HCT116 (cell line): ENCODE measurements at regions not wholly inside any gene's neighbourhood (a gene's known extent, or its start where the extent isn't known, plus 50 kb on each side); places are given as distances from the start of the nearest gene placed in this dataset.

Experiments
- ATAC-seq: fragments of 200-7000 bp; cut with Tn5 transposase; 2 replicates; pipeline ENCODE4 v1.9.1; 2020; ENCODE audit warnings: mild to moderate bottlenecking, moderate library complexity
- BruUV-seq: library from RNA; stranded (reverse); fragments of 400-500 nt; replicated peaks from 2 replicates; lab custom pipeline; 2021; lab: Mats Ljungman, UMichigan
- CTCF ChIA-PET: fragments of 300-600 bp; sonication (Branson Sonifier 250); formaldehyde crosslinking; loops from one replicate; lab custom pipeline; 2021; ENCODE audit warnings: antibody characterized with exemption; lab: Charles Lee
- POLR2A ChIA-PET: fragments of 300-600, 350-600 bp; sonication (Branson Sonifier 250); formaldehyde crosslinking; loops from one replicate; lab custom pipeline; 2021; ENCODE audit warnings: antibody characterized with exemption; lab: Charles Lee
- RAD21 ChIA-PET, 2 experiments: fragments of 300-600 bp; sonication (Branson Sonifier 250); formaldehyde crosslinking; loops; one replicate each; lab custom pipeline; 2023; ENCODE audit warnings: low total read pairs in 2 of 2; ENCODE audit not compliant: uncharacterized antibody in 2 of 2, unreplicated experiment in 2 of 2, low non-redundant PET in 1 of 2; lab: Charles Lee
- DNase-seq: peaks from one replicate; pipeline ENCODE4 v3.0.0-alpha.2; 2010; ENCODE audit warnings: low read depth, low spot score
- H2AFZ ChIP-seq: fragments of 200-600 bp; shearing (Covaris generic), sonication (generic); 2 replicates; pipeline ENCODE4 v1.6.1; 2017; ENCODE audit warnings: low read depth, mixed run types, mixed read lengths, antibody characterized with exemption, low read length; ENCODE audit not compliant: poor library complexity, severe bottlenecking
- H3K27ac ChIP-seq: 2 replicates; pipeline ENCODE4 v1.5.1; 2012; ENCODE audit warnings: low read depth, low read length
- H3K27me3 ChIP-seq: fragments of 200-600 bp; sonication (generic); 2 replicates; pipeline ENCODE4 v1.6.1; 2016; ENCODE audit warnings: mixed run types, low read length, mixed read lengths; ENCODE audit not compliant: insufficient read depth
- H3K36me3 ChIP-seq, 2 experiments: fragments of 200-500 bp in 1 of 2; fragments of 200-600 bp in 1 of 2; sonication (Bioruptor generic) in 1 of 2; sonication (generic) in 1 of 2; 2 replicates each; pipeline versions ENCODE4 v1.5.1 to v1.6.1; 2014 to 2016; ENCODE audit warnings: low read length in 2 of 2, inconsistent platforms in 1 of 2, mixed read lengths in 1 of 2, mixed run types in 1 of 2; ENCODE audit not compliant: insufficient read depth in 2 of 2, control insufficient read depth in 1 of 2
- H3K4me1 ChIP-seq, 2 experiments: fragments of 200-600 bp in 1 of 2; sonication (generic) in 1 of 2; 2 replicates each; pipeline versions ENCODE4 v1.5.1 to v1.6.1; 2012 to 2017; ENCODE audit warnings: low read length in 2 of 2, inconsistent platforms in 1 of 2, mild to moderate bottlenecking in 1 of 2, mixed read lengths in 1 of 2, mixed run types in 1 of 2, moderate library complexity in 1 of 2; ENCODE audit not compliant: insufficient read depth in 2 of 2, control insufficient read depth in 1 of 2
- H3K4me2 ChIP-seq: fragments of 200-600 bp; sonication (generic); 2 replicates; pipeline ENCODE4 v1.6.1; 2017; ENCODE audit warnings: mixed run types, low read length, mixed read lengths
- H3K4me3 ChIP-seq, 2 experiments: fragments of 200-600 bp in 1 of 2; sonication (generic) in 1 of 2; replicated peaks in 1 of 2; 2 replicates each; pipeline ENCODE4 v1.5.1; 2011 to 2016; ENCODE audit warnings: low read length in 2 of 2, control low read depth in 1 of 2, low read depth in 1 of 2, mild to moderate bottlenecking in 1 of 2, mixed read lengths in 1 of 2, mixed run types in 1 of 2
- H3K79me2 ChIP-seq: fragments of 200-600 bp; sonication (generic); 2 replicates; pipeline ENCODE4 v1.6.1; 2017; ENCODE audit warnings: mild to moderate bottlenecking, mixed run types, low read length, moderate library complexity, mixed read lengths; ENCODE audit not compliant: insufficient read depth
- H3K9ac ChIP-seq: fragments of 200-600 bp; sonication (generic); 2 replicates; pipeline ENCODE4 v1.6.1; 2016; ENCODE audit warnings: low read length, mixed read lengths
- H3K9me2 ChIP-seq: fragments of 200-600 bp; sonication (generic), shearing (Covaris generic); 2 replicates; pipeline ENCODE4 v1.6.1; 2017; ENCODE audit warnings: mixed run types, mild to moderate bottlenecking, moderate library complexity; ENCODE audit not compliant: insufficient read depth
- H3K9me3 ChIP-seq, 2 experiments: fragments of 200-500 bp in 1 of 2; fragments of 200-600 bp in 1 of 2; sonication (Bioruptor generic) in 1 of 2; sonication (generic) in 1 of 2; 2 replicates each; pipeline ENCODE4 v1.6.1; 2014 to 2017; ENCODE audit warnings: low read length in 2 of 2, mixed read lengths in 2 of 2, inconsistent platforms in 1 of 2, low read depth in 1 of 2, mild to moderate bottlenecking in 1 of 2, mixed run types in 1 of 2, moderate library complexity in 1 of 2; ENCODE audit not compliant: control insufficient read depth in 1 of 2, insufficient read depth in 1 of 2
- H4K20me1 ChIP-seq: fragments of 200-600 bp; sonication (generic), shearing (Covaris generic); 2 replicates; pipeline ENCODE4 v1.6.1; 2017; ENCODE audit warnings: mixed run types, mild to moderate bottlenecking, moderate library complexity; ENCODE audit not compliant: insufficient read depth
- CBX3 ChIP-seq: IDR thresholded peaks from 2 replicates; pipeline ENCODE4 v1.6.1; 2012; ENCODE audit warnings: low read depth
- CEBPB ChIP-seq: IDR thresholded peaks from 2 replicates; pipeline ENCODE4 v1.6.1; 2012; ENCODE audit warnings: low read depth
- SIN3A ChIP-seq: IDR thresholded peaks from 2 replicates; pipeline ENCODE4 v1.6.1; 2012; ENCODE audit warnings: low read depth
- SP1 ChIP-seq: IDR thresholded peaks from 2 replicates; pipeline ENCODE4 v1.6.1; 2012; ENCODE audit warnings: low read depth
- SRF ChIP-seq: IDR thresholded peaks from 2 replicates; pipeline ENCODE4 v1.6.1; 2012; ENCODE audit warnings: low read depth
- YY1 ChIP-seq: IDR thresholded peaks from 2 replicates; pipeline ENCODE4 v1.6.1; 2011; ENCODE audit warnings: low read length, low read depth, moderate library complexity, mild to moderate bottlenecking; ENCODE audit not compliant: insufficient replicate concordance; ENCODE audit errors: extremely low read depth
- ZFX ChIP-seq: fragments of 450-650 bp; IDR thresholded peaks from 2 replicates; pipeline ENCODE4 v1.6.1; 2017
- ZNF274 ChIP-seq: fragments of 200-500 bp; sonication (Bioruptor generic); IDR thresholded peaks from 2 replicates; pipeline ENCODE4 v1.6.1; 2014; ENCODE audit warnings: mild to moderate bottlenecking, low read depth, low read length, inconsistent platforms
- intact Hi-C: fragments of 100-400 bp; cut with micrococcal nuclease; formaldehyde crosslinking; loops from 2 replicates; pipeline ENCODE4 v1.10.0; 2022
- TF ChIP-seq, protein P1 (sequence below): IDR thresholded peaks from 2 replicates; pipeline ENCODE4 v1.6.1; 2012; ENCODE audit warnings: low read depth

DNA sequence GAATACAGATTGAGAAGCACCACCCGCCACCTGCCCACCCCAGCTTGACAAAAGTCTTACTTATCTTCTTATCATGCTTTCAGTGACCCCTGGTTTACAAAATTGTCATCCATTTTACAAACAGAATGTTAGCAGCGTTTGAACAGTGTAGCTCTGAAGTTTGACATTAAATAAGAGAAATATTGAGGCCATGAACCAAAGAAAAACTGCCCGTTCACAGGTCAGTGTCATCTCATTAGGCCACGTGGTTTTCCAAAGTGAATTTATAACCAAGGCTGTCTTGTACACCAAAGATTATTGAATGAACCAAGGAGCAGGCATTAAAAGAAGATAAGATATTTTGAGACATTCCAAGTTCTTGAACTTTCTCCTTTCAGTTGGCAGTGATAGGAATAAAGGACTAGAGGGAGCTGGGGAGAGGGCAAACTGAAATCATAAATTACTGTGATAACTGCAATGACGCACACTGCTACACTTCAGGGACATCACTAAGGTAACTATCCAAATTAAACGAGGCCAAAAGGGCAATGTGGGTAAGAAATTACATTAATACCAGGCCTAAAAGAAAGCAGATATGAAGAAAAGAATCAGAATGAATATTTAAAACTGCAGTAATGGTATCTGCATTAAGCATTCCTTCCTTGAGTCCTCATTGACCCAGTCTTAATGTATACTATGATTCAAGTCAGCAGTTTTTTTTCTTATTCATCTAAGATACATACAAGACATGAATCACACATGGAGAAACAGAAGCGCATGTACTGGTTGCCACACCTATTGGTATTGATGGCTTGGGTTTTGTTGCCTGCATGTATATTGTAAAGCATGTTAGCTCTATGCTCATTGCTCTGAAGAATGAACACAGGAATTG, 159.8 kb upstream of the ARG1 start:
- DNase-seq (no peak), ATAC-seq (no peak)
- Histone ChIP-seq H3K9me3 (peaks cover 0 to 5% of the 10 kb centered on the region in 2 experiments; a peak in 1 of 4 replicates), H4K20me1 (no peaks in the 10 kb centered on the region), H3K9me2 (no peaks in the 10 kb centered on the region), H3K4me2 (no peak overlapping the region), H3K27me3 (no peaks in the 10 kb centered on the region), H3K4me3 (no peak overlapping the region), H3K4me1 (no peaks in the 10 kb centered on the region), H3K27ac (no peak overlapping the region), H3K79me2 (no peaks in the 10 kb centered on the region), H3K36me3 (no peaks in the 10 kb centered on the region), H2AFZ (no peak overlapping the region), H3K9ac (no peak overlapping the region)
- TF ChIP-seq YY1 = no peak
- TF ChIP-seq SP1 = no peak
- TF ChIP-seq ZFX = no peak
- no peak for TF ChIP-seq ZNF274
- no peak for TF ChIP-seq CEBPB
- TF ChIP-seq SRF = no peak
- TF ChIP-seq, protein P1, sequence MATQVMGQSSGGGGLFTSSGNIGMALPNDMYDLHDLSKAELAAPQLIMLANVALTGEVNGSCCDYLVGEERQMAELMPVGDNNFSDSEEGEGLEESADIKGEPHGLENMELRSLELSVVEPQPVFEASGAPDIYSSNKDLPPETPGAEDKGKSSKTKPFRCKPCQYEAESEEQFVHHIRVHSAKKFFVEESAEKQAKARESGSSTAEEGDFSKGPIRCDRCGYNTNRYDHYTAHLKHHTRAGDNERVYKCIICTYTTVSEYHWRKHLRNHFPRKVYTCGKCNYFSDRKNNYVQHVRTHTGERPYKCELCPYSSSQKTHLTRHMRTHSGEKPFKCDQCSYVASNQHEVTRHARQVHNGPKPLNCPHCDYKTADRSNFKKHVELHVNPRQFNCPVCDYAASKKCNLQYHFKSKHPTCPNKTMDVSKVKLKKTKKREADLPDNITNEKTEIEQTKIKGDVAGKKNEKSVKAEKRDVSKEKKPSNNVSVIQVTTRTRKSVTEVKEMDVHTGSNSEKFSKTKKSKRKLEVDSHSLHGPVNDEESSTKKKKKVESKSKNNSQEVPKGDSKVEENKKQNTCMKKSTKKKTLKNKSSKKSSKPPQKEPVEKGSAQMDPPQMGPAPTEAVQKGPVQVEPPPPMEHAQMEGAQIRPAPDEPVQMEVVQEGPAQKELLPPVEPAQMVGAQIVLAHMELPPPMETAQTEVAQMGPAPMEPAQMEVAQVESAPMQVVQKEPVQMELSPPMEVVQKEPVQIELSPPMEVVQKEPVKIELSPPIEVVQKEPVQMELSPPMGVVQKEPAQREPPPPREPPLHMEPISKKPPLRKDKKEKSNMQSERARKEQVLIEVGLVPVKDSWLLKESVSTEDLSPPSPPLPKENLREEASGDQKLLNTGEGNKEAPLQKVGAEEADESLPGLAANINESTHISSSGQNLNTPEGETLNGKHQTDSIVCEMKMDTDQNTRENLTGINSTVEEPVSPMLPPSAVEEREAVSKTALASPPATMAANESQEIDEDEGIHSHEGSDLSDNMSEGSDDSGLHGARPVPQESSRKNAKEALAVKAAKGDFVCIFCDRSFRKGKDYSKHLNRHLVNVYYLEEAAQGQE = no peak
- no peak for TF ChIP-seq CBX3
- no peak for TF ChIP-seq SIN3A
- no TSS peak for BruUV-seq
- intact Hi-C loops = no loop called here
- ChIA-PET POLR2A (no interaction called here), CTCF (no interaction called here), RAD21 (no interaction called here)
